NCI-H460 (cell line): ENCODE measurements at regions not wholly inside any gene's neighbourhood (a gene's known extent, or its start where the extent isn't known, plus 50 kb on each side); places are given as distances from the start of the nearest gene placed in this dataset.

Experiments
- DNase-seq: peaks from one replicate; pipeline ENCODE4 v3.0.0-alpha.2; 2016; ENCODE audit warnings: low read depth; ENCODE audit errors: extremely low read depth

DNA sequence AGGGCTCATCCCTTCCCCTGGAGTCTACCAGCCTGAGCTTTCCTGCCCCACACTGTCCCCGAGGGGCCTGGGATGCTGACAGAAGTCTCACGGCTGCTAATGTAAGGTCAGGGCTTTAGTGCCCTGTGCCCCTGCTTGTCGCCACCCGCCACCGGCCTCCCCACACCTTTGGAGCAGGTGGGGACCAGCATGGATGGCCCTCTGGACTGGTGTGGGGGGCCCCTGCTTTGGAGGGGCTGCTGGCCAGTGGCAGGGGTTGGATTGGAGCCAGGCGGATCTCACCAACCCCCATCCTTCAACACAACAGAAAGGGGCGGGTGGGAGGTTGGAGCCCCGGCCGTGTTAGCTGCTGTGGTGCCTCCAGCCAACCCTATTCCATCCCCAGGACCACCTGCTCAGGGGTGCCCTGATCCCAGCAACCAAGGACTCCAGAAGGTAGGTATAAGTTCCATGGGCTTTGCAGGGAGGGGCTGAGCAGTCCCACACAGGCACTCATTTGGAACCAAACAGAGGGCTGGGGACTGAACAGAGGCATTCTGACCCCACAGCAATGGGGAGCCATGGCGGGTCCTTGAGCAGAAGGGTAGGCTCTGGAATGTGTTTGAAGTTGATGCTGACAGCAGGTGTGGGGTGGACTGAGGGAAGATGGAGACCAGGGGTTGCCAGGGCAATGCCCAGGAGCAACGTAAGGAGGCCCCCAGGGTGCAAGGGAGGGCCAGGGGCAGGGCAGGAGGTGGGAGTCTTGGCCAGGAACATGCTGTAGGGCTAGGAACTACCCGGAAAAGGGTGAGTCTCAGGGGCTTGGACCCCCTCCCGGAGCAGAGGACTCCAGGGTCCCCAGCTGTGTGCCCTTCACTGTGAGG is 145.1 kb upstream of the C14orf180 start:
- no peak for DNase-seq

DNA sequence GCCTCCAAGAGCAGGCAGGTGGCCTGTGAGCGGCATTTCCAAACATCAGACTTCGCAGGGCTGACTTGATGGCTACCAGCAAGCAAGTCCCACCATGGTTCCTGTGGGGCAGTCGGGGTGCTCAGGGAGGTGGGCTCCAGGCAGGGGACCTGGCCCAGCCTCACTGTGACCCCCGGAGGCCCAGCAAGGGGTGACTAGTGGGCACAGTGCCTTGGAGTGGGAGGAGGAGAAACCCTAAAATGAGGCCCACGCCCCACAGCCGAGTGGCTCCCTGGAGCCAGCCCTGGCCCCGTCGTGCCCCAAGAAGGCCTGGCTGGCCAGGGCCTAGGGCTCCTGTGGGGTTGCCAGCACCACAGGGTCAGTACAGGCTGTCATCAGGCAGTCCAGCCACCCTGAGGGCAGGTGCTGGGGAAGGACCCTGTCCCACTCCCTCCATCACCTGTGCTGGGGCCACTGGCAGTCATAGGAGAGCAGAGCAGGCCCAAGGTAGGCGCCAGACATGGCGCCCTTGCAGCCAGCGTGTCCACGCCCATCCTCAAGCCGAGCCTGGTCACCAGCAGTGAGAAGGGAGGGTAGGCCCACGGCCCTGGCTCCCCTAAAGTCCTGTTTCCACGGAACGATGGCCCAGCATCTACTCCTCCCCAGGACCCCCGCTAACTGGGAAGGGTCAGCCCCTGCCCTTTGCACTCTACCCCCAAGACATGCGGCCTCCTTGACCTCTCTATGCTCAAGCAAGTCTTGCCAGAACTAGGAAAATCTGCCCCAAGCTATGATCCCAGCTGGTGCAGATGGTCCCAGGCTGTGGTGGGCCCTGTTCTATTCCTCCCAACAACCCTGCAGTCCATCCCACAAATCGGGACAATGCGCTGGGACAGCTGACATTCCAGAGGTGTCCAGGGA is 144.2 kb upstream of the C14orf180 start:
- no peak for DNase-seq

DNA sequence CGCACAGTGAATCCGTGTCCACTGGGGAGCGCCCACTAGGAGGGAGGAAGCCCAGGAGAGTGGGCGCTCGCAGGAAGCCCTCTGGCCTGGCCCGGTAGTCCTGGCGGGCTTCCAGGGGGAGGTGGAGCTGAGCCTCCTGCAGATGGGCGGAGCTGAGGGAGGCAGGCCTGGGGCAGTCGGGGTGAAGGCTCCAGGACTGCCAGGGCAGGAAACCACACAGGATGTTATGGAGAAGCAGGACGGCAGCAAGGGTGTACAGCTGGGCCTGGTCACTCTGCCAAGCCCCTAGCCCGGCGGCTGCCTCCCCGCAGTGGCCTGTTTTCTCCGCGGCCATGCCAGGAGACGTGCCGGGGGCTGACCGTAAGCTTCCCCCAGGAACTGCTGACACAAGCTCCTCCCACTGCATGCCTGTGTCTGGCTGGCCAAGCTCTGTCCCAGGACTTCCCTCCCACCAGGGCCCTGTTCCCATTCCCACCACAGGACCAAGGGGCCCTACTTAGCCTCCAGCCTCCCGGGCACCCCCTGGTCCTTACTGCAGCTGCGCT is 143.4 kb upstream of the C14orf180 start:
- DNase-seq = no peak

DNA sequence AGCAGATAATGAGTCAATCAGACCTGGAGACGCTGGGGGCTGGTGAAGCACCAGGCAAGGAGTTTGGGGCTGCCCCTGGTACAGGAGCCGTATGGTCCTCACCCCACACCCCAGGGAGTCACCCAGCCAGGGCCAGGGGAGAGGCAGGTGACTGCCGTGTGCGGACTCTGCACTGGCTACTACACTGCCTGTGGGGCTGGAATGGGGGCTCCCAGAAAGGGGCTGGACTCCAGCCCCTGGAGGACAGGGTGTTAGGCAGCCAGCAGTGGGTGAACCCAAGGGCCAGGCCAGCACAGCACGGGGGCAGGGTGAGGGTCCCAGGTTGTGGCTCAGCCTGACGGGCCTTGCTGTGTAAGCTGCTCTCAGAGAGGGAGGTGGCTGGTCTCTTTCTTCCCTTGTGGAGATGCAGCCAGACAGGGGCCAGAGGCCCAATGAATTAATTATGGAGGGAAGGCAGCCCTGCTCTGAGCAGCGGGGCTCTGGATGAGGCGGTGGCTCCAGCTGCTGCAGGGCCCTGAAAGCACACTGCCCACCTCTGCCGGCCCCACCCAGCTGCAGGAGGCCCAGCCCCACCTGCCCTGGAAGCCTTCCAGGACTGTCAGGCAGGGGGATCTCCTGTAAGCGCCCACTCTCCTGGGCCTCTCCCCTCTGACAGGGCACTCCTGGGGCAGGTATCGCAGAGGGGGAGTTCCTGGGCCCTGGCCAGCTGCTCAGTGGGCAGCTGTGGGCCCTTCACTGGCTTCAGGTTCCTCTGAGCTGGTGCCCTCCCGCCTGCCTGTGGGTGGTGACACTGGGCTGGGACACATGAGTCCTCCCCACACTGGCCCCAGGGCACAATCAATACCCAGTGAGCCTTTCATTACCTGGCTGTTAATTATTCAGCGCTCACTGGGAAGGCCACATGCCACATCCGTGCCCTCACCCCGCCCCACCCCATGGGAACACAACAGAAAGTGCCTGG is 142.5 kb upstream of the C14orf180 start:
- DNase-seq = no peak

DNA sequence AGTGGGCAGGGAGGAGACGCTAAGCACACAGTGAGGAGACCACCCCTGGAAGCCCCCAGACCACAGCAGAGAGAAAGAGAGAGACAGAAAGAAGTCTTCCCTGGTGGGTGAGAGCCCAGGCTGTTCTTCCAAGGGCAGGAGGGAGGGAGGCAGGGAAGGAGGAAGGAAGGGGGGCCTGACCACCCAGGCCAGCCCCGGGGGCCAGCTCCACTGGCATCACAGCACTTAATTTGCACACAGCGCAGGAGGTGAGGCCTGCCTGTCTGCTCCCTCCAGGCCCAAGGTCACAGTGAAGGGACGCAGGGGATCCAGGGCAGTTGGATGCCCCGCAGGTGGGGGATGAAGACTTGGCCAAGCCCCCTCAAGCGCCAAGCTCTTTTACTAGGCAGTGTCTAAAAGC is 141.9 kb upstream of the C14orf180 start:
- no peak for DNase-seq

DNA sequence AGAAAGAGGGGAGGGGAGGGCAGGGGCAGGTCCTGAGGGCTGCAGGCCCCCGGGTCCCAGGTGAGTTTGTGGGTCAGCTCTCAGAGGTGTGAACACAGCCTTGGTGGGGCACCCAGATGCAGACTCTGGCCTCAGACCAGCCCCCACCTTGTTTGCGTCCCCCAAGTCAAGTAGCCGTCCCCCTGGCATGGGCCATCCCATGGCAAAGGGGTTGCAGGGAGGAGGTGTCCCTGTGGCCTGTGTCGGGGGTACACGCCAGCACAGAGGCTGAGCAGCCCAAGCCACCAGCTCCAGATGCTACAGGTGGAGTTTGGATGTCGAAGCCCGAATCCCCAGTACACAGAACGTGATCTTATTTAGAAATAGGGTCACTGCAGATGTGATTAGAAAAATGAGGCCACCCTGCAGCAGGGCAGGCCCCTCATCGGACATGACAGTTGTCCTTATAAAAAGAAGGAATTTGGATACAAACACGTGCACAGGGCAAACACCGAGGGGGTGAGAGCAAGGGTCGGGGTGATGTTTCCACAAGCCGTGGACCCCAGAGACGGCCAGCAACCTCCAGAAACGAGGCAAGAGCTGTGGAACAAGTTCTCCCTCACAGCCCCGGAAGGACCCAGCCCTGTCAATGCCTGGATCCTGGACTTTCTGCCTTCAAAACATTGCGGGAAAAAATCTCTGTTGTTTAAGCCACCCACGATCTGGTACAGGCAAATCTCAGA is 141.2 kb upstream of the C14orf180 start:
- DNase-seq = no peak

DNA sequence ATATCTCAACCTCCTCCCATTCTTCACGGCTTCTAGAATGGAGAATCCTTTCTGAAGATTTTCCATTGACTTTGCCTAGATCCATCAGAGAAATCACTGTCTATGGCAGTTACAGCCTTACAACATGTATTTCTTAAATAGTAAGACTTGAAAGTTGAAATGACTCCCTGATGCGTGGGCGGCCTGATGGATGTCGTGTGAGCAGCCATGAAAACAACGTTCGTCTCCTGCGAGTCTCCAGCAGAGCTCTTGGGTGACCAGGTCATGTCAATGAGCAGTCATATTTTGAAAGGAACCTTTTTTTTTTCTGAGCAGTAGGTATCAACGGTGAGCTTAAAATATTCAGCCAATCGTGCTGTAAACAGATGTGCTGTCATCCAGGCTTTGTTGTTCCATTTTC is 139.9 kb upstream of the C14orf180 start:
- DNase-seq = no peak

DNA sequence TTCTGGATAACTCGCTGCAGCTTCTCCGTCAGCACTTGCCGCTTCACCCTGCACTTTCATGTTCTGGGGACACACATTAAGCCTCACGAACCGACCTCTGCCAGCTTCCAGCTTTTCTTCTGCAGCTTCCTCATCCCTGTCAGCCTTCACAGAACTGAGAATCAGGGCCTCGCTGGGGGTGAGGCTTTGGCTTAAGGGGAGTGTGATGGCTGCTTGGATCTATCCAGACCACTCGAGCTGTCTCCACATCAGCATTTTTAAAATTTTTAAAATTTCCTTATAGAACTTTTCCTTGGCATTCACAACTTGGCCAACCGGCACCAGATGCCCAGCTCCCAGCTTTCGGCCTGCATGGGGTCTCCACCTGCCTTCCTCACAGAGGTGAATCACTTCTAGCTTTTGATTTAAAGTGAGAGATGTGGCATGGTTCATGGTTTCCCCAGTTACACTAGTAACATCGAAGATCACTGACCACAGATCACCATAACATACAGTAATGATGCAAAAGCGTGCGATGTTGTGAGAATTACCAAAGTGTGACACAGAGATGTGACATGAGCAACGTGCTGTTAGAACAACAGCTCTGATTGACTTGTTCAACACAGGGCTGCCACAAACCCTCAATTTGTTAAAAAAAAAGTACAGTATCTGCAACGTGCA is 139.1 kb upstream of the C14orf180 start:
- no peak for DNase-seq

DNA sequence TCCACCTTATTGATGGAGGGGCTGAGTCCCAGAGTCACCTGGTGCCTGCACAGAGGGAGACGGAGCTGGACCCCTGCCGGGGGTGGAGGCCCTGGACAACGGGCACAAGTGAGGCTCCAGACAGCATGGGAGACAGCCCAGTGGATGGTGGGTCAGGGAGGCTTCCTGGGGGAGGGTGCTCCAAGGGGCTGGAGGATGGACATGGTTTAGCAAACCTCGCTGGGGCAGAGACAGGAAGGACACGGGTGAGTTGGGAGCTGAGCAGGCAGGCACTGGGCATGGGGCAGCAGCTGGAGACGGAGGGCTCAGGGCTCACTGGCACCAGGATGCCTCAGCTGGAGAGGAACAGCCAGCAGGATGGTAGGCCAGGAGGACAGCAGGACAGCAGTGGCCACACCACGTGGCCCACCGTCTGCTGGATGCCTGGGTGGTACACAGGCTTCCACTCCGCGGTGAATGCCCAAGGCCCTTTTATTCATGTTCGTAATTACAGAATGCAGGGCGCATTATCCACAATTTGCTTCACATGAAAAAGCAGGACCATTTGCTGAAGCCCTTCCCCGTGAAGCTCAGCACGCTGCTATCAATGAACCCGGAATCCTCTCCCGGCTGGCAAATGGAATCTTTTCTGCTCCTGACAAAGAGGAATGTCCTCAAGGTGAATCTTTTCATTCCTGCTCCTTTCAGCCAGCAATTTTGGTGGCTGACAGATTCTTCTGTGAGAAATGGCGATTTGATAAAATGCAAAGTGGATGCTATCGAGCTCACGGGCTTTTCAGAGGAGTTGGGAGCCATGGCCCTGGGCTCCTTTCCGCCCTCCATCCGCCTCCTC is 138.1 kb upstream of the C14orf180 start:
- DNase-seq = no peak

DNA sequence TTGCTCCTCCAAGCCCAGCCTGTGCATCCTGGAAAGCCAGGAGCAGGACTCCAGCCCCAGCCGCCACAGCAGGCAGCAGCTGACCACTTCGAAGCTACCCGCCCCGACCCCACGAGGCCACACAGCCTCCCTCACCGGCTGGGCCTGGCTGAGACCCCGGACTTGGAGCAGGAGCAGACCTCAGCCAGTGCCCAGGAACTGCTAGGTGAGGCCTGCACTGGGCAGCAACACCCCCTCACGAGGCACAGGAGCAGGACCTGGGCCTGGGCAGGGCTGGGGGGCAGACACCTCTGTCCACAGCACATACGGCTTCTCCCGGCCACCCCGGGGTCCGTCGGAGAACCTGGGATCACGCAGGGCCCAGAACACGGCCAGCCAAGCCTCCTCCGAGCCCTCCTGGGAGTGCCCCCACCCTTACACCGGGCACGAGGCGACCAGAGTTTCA is 137.4 kb upstream of the C14orf180 start:
- no peak for DNase-seq

DNA sequence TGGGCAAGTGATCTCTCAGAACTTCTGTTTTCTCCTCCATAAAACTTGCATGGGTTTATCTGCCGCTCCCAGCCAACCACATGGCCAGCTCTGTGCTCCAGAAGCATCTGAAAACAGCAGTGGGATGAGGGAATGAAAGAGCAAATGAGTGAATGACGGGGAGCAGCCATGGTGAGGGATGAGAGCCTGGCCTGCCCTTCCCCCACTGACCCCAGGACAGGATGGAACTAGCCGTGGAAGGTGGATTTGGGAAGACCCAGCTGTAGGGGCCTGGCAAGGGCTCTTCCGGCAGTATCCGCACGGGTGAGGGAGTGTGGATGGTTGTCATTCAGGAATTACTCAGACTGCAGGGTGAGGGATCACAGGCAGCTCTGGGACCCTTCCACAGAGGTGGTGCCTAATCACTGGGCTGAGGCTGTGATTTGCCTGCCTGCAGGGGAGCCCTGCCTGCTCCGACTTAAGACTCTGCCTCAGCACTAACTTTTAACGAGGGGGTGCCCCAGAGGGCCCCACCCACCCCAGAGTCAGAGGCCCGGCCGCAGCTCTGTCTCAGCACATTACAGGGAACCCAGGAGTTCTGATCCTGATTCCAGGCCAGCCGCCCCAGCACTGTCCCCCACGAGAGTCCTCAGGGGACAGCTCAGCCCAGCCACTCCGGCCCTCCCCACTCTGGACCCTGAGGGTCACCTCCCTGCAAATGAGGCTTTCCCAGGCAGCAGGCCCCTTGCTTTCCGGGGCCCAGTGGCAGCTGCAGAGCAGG is 136.8 kb upstream of the C14orf180 start:
- DNase-seq = no peak

DNA sequence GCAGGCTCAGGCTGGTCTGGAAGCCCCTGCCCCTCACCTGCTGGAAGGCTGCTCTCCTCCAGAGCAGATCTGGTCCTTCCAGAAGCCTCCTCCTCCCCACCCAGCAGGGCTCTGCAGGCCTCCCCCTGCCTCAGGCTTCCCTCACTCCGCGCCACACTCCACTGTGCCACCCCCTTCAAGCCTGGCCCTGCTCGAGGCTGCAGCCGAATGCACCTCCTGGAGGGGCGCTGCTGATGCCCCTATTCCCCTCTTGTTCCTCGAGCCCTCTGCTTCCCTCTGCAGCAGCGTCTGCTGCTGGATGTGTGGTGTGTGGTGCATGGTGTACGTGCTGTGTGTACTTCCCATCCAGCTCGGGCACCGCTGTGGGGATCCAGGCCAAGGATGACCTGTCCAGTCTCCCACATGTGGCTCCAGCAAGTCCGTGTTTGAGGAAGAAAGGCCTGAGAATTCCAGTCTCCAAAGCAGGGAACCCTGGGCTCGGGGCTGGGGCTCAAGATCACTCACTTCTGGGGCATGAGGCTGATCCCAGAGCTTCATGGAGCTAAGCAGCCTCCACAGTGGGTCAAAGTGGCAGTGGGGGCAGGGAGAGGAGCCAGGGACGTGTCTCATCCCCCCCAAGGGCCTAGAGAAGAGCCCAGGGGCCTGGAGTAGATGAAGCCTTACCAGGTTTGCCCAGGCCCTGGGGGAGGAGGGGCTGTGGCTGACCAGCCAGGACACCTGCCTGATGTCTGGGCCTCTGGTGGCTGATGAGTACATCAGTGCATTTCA is 136.0 kb upstream of the C14orf180 start:
- DNase-seq = no peak

DNA sequence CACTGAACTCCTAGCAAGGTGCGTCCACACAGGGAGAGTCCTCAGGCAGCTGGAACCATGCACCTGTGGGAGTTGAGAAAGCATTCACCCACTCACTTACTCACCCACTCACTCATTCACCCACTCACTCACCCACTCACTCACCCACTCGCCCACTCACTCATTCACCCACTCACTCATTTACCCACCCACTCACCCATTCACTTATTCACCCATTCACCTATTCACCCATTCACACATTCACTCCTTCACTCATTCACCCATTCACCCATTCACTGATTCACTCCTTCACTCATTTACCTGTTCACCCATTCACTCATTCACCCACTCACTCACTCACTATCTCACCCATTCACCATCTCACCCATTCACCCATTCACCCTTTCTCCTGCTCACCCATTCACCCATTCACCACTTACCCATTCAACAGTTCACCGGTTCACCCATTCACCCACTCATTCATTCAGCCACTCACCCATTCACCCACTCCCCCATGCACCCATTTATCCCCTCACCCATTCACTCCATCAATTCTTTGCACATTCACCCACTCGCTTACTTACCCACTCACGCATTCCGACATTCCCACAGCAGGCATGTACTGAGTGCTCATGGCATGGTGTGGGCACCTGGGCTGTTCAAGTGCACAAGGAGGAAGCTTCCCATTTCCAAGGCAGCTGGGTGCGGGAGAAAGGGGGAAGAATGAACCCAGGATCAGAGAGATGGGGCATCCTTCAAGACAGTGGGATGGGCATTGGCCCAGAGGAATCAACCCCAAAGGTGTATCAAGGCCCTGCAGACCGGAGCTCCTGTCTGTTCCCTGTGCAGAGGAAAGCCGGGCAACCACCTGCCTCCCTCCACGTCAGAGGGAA is 135.2 kb upstream of the C14orf180 start:
- DNase-seq = no peak

DNA sequence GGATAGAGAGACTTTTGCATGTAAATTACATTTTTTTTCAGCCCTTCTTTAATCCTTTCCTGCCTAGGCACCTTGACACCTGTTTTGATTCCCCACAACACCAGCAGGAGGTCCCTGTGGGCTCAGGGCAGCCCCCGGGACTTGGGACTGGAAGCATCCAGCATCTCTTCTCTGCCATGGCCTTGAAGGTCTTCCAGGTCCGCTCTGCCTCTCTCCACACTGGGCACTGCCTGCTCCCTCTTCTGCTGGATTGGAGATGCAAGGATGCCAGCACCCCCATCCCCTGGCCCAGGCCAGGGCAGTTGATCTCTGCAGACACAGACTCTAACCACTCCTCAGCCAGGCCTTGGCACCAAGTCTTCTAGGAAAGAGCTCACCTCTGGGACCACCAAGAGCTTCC is 134.5 kb upstream of the C14orf180 start:
- DNase-seq = no peak

DNA sequence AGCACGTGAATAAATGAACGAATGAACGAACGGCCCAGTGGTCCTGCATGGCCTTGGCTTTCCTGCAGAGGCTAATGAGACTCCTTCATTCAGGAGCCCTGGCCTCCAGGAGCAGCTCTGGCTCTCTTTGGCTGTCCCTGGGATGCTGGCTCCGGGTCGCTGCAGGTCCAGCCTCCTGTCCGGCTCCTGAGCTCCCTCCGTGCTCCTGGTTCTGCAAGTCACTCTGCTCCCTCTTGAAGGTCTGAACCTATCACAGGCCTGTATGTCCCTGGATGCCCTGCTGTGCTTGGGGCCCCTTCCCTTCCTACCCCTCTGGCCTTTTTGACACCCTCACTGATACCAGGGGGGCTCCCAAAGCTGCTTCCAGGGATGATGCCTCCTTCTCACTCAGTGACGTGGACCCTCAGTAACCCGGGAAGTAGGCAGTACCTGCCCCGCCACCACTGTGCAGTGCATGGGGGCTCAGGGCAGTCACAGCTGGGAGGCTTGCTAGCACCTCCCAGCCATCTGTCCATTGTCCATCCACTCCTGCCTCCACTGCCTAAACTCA is 133.7 kb upstream of the C14orf180 start:
- no peak for DNase-seq
